Small intestine (tissue), 7 donors: ENCODE measurements at regions not wholly inside any gene's neighbourhood (a gene's known extent, or its start where the extent isn't known, plus 50 kb on each side); places are given as distances from the start of the nearest gene placed in this dataset.
"Not testable (repeated sequence)": the region's sequence is repeated elsewhere in the genome, so short reads cannot be mapped to it uniquely, and the experiment has no call there.

Source experiments
- DNase-seq, 2 donors: peaks; one replicate each; pipeline versions ENCODE4 v3.0.0 to v3.0.0-alpha.2; 2013
- FAIRE-seq: peaks from 2 replicates; lab custom pipeline; 2012; peaks lifted over from hg19 to GRCh38; lab: Jason Lieb, UNC
- H3K27ac ChIP-seq, 3 donors: one replicate each; pipeline ENCODE4 v1.5.1; 2013; ENCODE audit warnings: low read length in 2 of 3, mild to moderate bottlenecking in 2 of 3, control low read depth in 1 of 3, inconsistent platforms in 1 of 3, low read depth in 1 of 3, moderate library complexity in 1 of 3
- H3K27me3 ChIP-seq, 3 donors: one replicate each; pipeline ENCODE4 v1.6.1; 2013; ENCODE audit warnings: low read length in 3 of 3, inconsistent platforms in 1 of 3; ENCODE audit not compliant: control insufficient read depth in 3 of 3, insufficient read depth in 3 of 3
- H3K36me3 ChIP-seq, 3 donors: one replicate each; pipeline ENCODE4 v1.6.1; 2013; ENCODE audit warnings: low read length in 3 of 3, inconsistent platforms in 1 of 3, low read depth in 1 of 3, mild to moderate bottlenecking in 1 of 3, moderate library complexity in 1 of 3; ENCODE audit not compliant: control insufficient read depth in 3 of 3, insufficient read depth in 2 of 3
- H3K4me1 ChIP-seq, 3 donors: one replicate each; pipeline ENCODE4 v1.6.1; 2013; ENCODE audit warnings: low read length in 2 of 3, inconsistent platforms in 1 of 3, low read depth in 1 of 3, mild to moderate bottlenecking in 1 of 3, moderate library complexity in 1 of 3; ENCODE audit not compliant: control insufficient read depth in 3 of 3, insufficient read depth in 2 of 3
- H3K4me3 ChIP-seq, 3 donors: one replicate each; pipeline ENCODE4 v1.5.1; 2013; ENCODE audit warnings: low read length in 3 of 3, control low read depth in 1 of 3, inconsistent platforms in 1 of 3, low read depth in 1 of 3, mild to moderate bottlenecking in 1 of 3, moderate library complexity in 1 of 3
- H3K9me3 ChIP-seq, 2 donors: one replicate each; pipeline ENCODE4 v1.6.1; 2013; ENCODE audit warnings: low read depth in 1 of 2, low read length in 1 of 2; ENCODE audit not compliant: control insufficient read depth in 2 of 2, insufficient read depth in 1 of 2
- WGBS, 3 donors: extraction: QIAGEN DNeasy Blood & Tissue Kit; methylation state at CpG; one replicate each; pipeline ENCODE4 v1.1.7; 2013; 5-methylcytosine and 5-hydroxymethylcytosine counted together
- donor health status: healthy with polysubstance abuse.
- donor health status: control.
- donor health status: control.
- donor health status: Bipolar disorder and iron deficiency.
- donor health status: healthy.

DNA sequence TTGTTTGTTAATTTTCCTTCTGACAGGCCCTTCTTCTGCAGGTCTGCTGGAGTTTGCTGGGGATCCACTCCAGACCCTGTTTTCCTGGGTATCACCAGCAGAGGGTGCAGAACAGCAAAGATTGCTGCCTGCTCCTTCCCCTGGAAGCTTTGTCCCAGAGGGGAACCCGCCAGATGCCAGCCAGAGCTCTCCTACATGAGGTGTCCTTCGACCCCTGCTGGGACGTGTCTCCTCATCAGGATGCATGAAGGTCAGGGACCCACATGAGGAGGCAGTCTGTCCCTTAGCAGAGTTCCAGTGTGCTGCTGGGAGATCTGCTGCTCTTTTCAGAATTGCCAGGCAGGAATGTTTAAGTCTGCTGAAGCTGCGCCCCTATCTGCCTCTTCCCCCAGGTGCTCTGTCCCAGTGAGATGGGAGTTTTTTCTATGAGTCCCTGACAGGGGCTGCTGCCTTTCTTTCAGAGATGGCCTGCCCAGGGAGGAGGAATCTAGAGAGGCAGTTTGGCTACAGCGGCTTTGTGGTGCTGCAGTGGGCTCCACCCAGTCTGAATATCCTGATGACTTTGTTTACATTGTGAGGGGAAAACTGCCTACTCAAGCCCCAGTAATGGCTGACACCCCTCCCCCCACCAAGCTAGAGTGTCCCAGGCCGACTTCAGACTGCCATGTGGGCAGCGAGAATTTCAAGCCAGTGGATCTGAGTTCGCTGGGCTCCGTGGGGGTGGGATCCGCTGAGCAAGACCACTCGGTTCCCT lies 772.0 kb upstream of the FAM174A start:
- Histone ChIP-seq H3K27me3 (no peaks in the 10 kb centered on the region), H3K4me1 (no peaks in the 10 kb centered on the region), H3K36me3 (no peaks in the 10 kb centered on the region), H3K27ac (no peak overlapping the region), H3K4me3 (no peak overlapping the region), H3K9me3 (no peaks in the 10 kb centered on the region)
- 77 to 80% (median 80%) methylated on average over 11 of the region's 11 CpGs for WGBS, 3 donors
- FAIRE-seq: no peak
- DNase-seq: no peak

DNA sequence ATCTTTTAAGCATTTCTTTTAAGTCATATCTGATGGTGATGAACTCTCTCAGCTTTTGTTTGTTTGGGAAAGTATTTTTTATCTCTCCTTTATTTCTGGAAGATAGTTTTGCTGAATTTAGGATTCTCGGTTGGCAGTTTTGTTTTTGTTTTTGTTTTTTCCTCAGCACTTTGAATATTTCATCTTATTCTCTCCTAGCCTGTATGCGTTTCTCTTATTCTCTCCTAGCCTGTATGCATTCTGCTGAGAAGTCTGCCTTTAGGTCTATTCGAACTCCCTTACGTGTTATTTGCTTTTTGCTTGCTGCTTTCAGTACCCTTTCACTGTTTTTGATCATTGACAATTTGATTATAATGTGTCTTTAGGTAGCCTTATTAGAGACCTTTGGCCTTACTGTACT lies 787.8 kb upstream of the FAM174A start:
- no peaks in the 10 kb centered on the region for H3K27me3 ChIP-seq
- no peak overlapping the region for H3K27ac ChIP-seq
- no peak overlapping the region for H3K4me3 ChIP-seq
- H3K4me1 ChIP-seq: no peaks in the 10 kb centered on the region
- peaks cover 0 to 4% of the 10 kb centered on the region in 2 donors for H3K9me3 ChIP-seq
- FAIRE-seq: no peak
- DNase-seq: no peak
- H3K36me3 ChIP-seq: no peaks in the 10 kb centered on the region
- 90 to 94% (median 92%) methylated on average over 4 of the region's 4 CpGs for WGBS, 3 donors

DNA sequence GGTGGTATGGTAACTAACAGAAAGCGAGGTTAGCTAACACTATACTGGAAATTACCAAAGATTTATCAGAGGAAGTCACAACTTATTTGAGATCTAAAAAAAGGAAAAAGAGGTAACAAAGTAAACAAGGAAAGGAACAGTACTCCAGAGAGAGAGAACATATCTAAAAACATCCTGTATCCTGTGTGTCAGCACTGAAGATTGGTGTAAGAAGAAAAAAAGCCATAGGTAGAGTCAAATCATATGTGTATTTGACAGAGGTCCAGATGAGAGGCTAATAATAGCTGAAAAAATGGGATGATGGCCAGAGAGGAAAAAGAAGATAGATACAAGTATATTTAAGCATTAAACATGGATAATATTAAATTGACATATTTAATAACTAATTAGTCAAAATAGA lies 802.0 kb upstream of the FAM174A start:
- H3K36me3 ChIP-seq, H3K9me3 ChIP-seq, H3K27ac ChIP-seq, H3K27me3 ChIP-seq, DNase-seq, H3K4me3 ChIP-seq, H3K4me1 ChIP-seq: not testable (repeated sequence)
- WGBS, 3 donors: 75 to 100% (median 91%) methylated on average over 1 of the region's 1 CpG
- FAIRE-seq: peak; percentile 49

DNA sequence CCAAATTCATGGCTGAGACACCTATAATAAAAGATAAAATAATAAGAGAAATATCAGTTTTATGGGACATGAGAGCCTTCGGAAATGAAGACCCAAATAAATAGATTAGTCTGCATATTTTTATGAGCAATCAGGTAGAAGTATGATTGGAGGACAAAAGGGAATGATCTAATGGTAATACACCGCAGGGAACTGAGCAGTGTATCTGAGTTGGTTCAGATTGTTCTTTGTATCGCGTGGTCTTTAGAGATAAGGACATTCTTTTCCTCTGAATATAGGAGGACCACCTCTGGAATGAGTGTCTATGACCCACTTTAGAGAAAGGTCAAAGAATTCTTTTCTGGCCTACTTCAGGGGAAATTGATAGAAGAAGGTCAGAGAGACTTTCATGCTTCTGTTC lies 801.8 kb upstream of the CHD1 start:
- 80 to 85% (median 82%) methylated on average over 4 of the region's 4 CpGs for WGBS, 3 donors
- H3K36me3 ChIP-seq, H3K4me3 ChIP-seq, FAIRE-seq, H3K27me3 ChIP-seq, DNase-seq, H3K4me1 ChIP-seq, H3K9me3 ChIP-seq, H3K27ac ChIP-seq: not testable (repeated sequence)

DNA sequence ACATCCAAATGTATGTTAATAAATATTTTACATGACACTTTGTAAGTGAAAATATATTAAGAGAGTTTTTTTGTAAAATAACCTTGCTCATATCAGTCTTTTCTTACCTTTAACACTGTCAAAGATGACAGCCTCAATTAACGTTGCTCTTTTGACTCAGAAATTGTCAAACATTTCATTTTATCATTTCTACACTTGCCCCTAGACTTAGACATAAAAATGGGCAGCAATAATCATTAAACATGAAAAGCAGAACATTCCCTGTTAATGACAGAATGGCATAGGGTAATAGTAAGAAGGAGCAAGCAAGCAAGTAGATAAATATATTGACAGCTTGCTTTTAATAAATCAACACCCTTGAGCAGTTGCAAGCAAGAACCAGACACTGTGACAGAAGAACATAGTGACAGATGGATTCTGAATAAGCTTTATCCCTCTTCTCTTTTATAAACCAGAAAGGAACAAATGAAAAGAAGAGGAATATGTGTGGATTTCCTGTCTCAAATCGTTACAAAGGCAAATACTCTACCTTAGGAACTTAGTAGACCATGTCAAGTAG lies 796.0 kb upstream of the CHD1 start:
- no peak for FAIRE-seq
- WGBS, 3 donors: 15 to 49% (median 23%) methylated on average over 2 of the region's 2 CpGs

DNA sequence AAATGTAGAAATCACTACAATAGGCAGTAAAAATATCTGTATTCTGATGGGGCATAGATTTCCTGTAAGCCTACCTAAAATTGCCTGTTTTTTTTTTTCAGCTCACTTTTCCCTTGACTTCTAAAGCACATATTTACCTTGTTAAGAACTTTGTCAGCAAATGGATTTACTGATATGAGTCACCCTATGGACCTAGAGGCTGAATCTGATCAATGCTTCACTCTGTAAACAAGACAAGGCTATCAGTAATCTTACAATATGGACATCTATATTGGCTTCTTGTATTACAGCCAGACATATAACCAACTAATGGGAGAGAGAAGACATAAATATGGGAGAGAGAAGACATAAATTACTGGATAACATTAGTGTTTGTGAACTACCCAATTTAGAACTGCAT lies 792.7 kb upstream of the CHD1 start:
- H3K27ac ChIP-seq: no peak overlapping the region
- FAIRE-seq: no peak
- DNase-seq: peak in 1 of 2 donors; percentile 1

More for the DNA sequence above, 796.0 kb upstream of the CHD1 start:
- Histone ChIP-seq H3K36me3 (no peaks in the 10 kb centered on the region), H3K4me3 (no peak overlapping the region), H3K4me1 (no peaks in the 10 kb centered on the region), H3K9me3 (no peaks in the 10 kb centered on the region), H3K27me3 (no peaks in the 10 kb centered on the region), H3K27ac (no peak overlapping the region)
- DNase-seq: no peak

DNA sequence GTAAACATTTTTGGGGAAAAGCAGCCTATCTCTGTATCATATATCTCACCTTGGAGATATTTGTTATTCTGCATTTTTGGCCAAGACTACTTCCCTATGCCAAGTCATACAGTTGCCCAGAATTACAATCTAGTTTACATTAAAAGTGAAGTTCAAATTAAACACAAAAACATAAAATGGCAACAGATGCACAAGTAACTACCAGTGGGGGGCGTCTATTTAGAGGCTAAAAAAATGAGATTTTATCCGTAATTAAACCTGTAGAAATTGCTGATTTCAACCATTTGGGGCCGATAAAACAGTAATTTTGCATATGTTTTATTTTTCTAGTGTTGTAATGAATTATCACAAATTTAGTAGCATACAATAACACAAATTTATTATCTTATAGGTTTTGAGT lies 787.1 kb upstream of the CHD1 start:
- FAIRE-seq: no peak
- DNase-seq: no peak
- Histone ChIP-seq H3K27ac (no peak overlapping the region), H3K27me3 (no peaks in the 10 kb centered on the region), H3K4me3 (no peak overlapping the region), H3K36me3 (no peaks in the 10 kb centered on the region), H3K9me3 (peaks cover 0 to 2% of the 10 kb centered on the region in 2 donors), H3K4me1 (no peaks in the 10 kb centered on the region)
- 76 to 83% (median 78%) methylated on average over 3 of the region's 3 CpGs for WGBS, 3 donors

More for the DNA sequence above, 792.7 kb upstream of the CHD1 start:
- no peaks in the 10 kb centered on the region for H3K36me3 ChIP-seq
- H3K4me1 ChIP-seq: no peaks in the 10 kb centered on the region
- H3K4me3 ChIP-seq: no peak overlapping the region
- no peaks in the 10 kb centered on the region for H3K9me3 ChIP-seq
- H3K27me3 ChIP-seq: no peaks in the 10 kb centered on the region

DNA sequence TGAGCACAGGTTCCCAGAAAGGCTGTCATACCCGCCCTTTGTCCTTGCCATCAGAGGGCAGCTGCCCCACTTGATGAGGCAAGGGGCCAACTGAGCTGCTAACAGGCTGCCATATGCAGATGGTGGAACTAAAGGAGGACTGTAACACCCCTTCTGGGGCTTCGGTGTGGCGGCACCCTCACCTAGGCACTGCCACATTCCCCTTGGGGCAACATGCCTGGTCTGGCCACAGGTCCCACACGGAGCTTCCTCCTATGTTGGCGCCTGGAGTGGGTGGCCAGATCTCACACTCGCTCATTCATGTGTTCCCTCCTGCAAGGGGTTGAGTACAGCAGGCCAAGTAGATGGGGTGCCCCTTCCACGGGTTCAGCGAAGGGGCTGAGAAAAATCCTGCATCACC lies 777.4 kb upstream of the CHD1 start:
- DNase-seq: peak in 1 of 2 donors; percentile 1
- FAIRE-seq: no peak
- H3K27ac ChIP-seq: no peak overlapping the region
- H3K4me1 ChIP-seq: no peaks in the 10 kb centered on the region
- H3K27me3 ChIP-seq: no peaks in the 10 kb centered on the region
- no peaks in the 10 kb centered on the region for H3K9me3 ChIP-seq
- WGBS, 3 donors: 90 to 93% (median 92%) methylated on average over 8 of the region's 8 CpGs
- H3K36me3 ChIP-seq: no peaks in the 10 kb centered on the region
- no peak overlapping the region for H3K4me3 ChIP-seq
